Lower leg skin (tissue), 4 donors: ENCODE measurements at regions not wholly inside any gene's neighbourhood (a gene's known extent, or its start where the extent isn't known, plus 50 kb on each side); places are given as distances from the start of the nearest gene placed in this dataset.

Experiments
- DNase-seq, 2 donors: peaks; one replicate each; pipeline ENCODE4 v3.0.0-alpha.2; 2019; ENCODE audit warnings: low spot score in 2 of 2
- H3K4me3 ChIP-seq: fragments of 200-600 bp; sonication (generic); 2 replicates; pipeline ENCODE4 v1.5.1; 2017; ENCODE audit warnings: mild to moderate bottlenecking, low read depth; ENCODE audit not compliant: poor library complexity, severe bottlenecking
- POLR2A ChIP-seq, 2 donors: fragments of 450-650 bp; IDR thresholded peaks; one replicate each; pipeline ENCODE4 v1.6.1; 2016 to 2017; ENCODE audit warnings: antibody characterized with exemption in 2 of 2, mild to moderate bottlenecking in 1 of 2, moderate library complexity in 1 of 2
- WGBS, 2 donors: methylation state at CpG; one replicate each; pipeline ENCODE4 v1.1.5; 2018; 5-methylcytosine and 5-hydroxymethylcytosine counted together
- intact Hi-C: fragments of 100-400 bp; cut with DNase I; formaldehyde crosslinking; loops from one replicate; pipeline ENCODE4 v1.15.0; 2023; ENCODE audit warnings: low total_unique reads
- TF ChIP-seq, protein P1 (sequence below), 3 donors: fragments of 450-650 bp; IDR thresholded peaks; one replicate each; pipeline ENCODE4 v1.5.1; 2016; ENCODE audit warnings: antibody characterized with exemption in 3 of 3, mild to moderate bottlenecking in 3 of 3, moderate library complexity in 2 of 3

DNA sequence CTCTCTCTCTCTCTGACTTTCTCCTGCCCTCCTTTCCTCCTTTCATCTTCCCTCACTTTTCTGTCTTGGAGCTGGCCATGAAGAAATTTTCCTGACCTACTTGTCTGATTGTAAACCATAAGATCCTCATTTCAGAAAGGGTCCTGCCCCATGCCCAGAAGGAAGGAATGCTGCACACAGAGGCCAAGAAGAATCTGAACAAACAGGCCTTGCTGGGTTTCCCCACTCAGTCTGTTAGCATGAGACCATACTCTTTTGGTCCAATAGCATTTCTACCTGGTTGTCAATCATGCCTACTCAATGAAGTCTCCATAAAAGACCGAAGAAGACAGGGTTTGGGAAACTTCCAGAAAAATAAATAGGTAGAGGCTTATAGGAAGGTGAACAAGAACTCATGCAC lies 128.7 kb downstream of the MAB21L3 start:
- no peak for DNase-seq
- no peak overlapping the region for H3K4me3 ChIP-seq
- TF ChIP-seq POLR2A (IDR thresholded peaks at IDR 0.05), result no peak
- 52 to 63% methylated on average over 1 of the region's 1 CpG for WGBS, 2 donors
- intact Hi-C loops, result no loop called here

DNA sequence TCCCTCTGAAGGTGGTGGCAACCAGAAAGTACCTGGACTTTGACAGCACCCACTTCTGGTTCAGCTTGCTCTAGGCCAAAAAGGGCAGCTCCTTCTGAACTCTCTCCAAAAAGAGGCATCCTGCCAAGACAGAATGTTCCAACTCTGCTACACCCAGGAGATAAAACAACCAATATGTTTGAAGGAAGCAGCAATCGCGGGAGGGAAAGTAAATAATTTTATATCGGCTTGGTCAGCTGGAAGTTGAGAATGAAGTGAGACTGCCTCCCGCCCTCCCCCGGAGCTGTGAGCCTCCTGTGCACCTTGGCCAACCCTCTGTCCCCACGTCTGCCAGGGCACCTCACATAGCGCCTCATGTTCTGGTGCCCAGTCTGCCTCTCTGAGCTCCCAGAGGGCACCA lies 130.3 kb upstream of the ATP1A1 start:
- no peak overlapping the region for H3K4me3 ChIP-seq
- TF ChIP-seq, protein P1, sequence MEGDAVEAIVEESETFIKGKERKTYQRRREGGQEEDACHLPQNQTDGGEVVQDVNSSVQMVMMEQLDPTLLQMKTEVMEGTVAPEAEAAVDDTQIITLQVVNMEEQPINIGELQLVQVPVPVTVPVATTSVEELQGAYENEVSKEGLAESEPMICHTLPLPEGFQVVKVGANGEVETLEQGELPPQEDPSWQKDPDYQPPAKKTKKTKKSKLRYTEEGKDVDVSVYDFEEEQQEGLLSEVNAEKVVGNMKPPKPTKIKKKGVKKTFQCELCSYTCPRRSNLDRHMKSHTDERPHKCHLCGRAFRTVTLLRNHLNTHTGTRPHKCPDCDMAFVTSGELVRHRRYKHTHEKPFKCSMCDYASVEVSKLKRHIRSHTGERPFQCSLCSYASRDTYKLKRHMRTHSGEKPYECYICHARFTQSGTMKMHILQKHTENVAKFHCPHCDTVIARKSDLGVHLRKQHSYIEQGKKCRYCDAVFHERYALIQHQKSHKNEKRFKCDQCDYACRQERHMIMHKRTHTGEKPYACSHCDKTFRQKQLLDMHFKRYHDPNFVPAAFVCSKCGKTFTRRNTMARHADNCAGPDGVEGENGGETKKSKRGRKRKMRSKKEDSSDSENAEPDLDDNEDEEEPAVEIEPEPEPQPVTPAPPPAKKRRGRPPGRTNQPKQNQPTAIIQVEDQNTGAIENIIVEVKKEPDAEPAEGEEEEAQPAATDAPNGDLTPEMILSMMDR (IDR thresholded peaks at IDR 0.05), result no peak
- TF ChIP-seq POLR2A (IDR thresholded peaks at IDR 0.05), result no peak
- 28 to 31% methylated on average over 7 of the region's 7 CpGs for WGBS, 2 donors
- DNase-seq, result no peak
- intact Hi-C loops, result no loop called here

DNA sequence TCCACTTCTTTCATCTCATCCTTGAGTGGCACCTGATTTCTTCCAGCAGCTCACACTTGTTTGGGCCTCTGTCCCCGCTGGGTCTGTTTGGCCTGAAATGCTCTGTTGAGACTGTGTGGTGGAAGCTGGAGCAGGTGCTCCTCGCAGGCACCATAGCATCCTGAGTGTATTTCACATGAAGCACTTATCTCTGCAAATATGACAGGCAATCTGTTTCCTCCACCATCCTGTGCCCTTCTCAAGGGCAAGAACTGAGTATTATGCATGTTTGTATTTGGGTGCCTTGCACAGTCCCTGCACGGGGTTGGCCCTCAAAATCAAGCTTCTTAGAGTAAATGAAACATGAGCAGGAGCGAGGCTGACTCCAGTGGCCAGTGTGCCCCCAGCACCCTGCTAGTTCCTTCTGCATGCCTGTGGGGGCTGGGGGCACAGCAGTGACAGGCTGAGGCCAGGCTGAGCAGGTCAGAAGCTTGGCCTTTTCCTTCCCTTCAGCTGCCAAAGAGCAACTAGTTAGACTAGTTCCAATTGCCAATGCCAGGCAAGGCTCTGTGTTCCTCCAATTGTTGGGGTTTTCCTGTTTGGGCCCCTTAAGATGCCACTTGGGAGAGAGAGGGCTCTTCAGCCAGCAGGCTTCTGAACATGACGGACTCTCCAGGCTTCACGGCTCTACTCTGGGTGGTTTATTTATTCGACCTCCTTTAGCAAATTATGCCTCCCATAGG lies 129.6 kb upstream of the ATP1A1 start:
- intact Hi-C loops, result no loop called here
- no peak overlapping the region for H3K4me3 ChIP-seq
- 64 to 67% methylated on average over 7 of the region's 7 CpGs for WGBS, 2 donors
- TF ChIP-seq POLR2A (IDR thresholded peaks at IDR 0.05), result no peak
- TF ChIP-seq, protein P1 (IDR thresholded peaks at IDR 0.05), result no peak
- DNase-seq, result no peak

DNA sequence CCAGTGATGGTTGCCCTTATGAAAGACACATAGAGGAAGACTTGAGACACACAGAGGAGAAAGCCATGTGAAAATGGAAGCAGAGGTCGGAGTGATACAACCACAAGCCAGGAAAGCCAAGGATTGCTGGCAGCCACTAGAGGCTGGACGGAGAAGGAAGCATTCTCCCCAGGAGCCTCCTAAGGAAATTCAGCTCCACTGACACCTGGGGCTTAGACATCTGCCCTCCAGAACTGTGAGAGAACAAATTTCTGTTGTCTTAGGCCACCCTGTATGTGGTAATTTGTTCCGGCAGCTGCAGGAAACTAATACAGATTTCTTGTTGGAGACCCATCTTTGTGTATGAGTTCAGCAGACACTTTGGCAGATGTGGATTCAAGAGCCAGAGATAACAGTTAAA lies 126.9 kb upstream of the ATP1A1 start:
- H3K4me3 ChIP-seq, result no peak overlapping the region
- no peak for DNase-seq
- 75 to 76% methylated on average over 3 of the region's 3 CpGs for WGBS, 2 donors
- intact Hi-C loops, result no loop called here
- TF ChIP-seq, protein P1 (IDR thresholded peaks at IDR 0.05), result no peak

DNA sequence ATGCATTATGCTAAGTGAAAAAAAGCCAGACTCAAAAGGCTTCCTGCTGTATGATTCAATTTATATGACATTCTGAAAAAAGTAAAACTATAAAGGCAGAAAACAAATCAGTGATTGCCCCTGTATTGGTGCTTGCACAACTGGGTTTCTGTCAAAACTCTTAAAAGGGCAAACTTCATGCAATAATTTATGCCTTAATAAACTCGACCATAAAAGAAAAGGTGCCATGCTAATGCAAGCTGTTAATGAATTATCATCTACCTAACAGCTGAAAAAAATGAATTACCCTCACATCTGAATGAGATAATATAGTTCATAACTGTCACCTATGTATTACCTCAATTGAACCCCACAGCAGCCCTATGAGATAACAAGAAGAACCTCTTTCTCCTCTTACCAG lies 120.8 kb upstream of the ATP1A1 start:
- H3K4me3 ChIP-seq, result no peak overlapping the region
- DNase-seq, result no peak
- TF ChIP-seq, protein P1 (IDR thresholded peaks at IDR 0.05), result no peak
- no peak for TF ChIP-seq POLR2A (IDR thresholded peaks at IDR 0.05)
- intact Hi-C loops, result no loop called here
- 72 to 73% methylated on average over 1 of the region's 1 CpG for WGBS, 2 donors

DNA sequence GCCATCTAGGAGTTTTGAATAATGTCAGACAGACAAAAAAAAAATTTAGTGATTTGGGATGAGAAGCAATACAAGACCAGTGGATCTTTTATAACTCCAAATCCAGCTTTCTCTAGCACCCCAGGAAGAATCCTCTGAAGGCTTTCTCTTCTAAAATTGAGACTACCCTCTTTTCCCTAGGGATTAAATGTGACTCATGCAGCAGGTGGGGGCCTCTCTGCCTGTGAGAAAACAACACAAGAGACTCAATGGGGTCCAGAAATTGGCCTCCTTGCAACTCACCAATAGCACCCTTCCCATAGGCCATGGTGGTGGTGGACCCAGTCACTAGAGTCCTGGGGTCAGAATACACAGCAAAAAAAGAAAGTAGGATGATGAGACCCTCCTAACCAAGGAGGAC lies 120.3 kb upstream of the ATP1A1 start:
- DNase-seq, result no peak
- intact Hi-C loops, result no loop called here
- TF ChIP-seq, protein P1 (IDR thresholded peaks at IDR 0.05), result no peak
- no peak overlapping the region for H3K4me3 ChIP-seq
